D721Med (cell line): ENCODE measurements at regions not wholly inside any gene's neighbourhood (a gene's known extent, or its start where the extent isn't known, plus 50 kb on each side); places are given as distances from the start of the nearest gene placed in this dataset.
"Not testable (repeated sequence)": the region's sequence is repeated elsewhere in the genome, so short reads cannot be mapped to it uniquely, and the experiment has no call there.

Experiments
- DNase-seq: peaks from one replicate; pipeline ENCODE4 v3.0.0; 2011; ENCODE audit warnings: low spot score; ENCODE audit not compliant: insufficient read length
- FAIRE-seq: peaks from 2 replicates; lab custom pipeline; 2011; peaks lifted over from hg19 to GRCh38; lab: Jason Lieb, UNC
- TF ChIP-seq, protein P1 (sequence below): IDR thresholded peaks from 2 replicates; pipeline ENCODE4 v1.5.1; 2012; ENCODE audit warnings: mild to moderate bottlenecking, control low read depth; ENCODE audit not compliant: insufficient read depth; ENCODE audit errors: missing control alignments

DNA sequence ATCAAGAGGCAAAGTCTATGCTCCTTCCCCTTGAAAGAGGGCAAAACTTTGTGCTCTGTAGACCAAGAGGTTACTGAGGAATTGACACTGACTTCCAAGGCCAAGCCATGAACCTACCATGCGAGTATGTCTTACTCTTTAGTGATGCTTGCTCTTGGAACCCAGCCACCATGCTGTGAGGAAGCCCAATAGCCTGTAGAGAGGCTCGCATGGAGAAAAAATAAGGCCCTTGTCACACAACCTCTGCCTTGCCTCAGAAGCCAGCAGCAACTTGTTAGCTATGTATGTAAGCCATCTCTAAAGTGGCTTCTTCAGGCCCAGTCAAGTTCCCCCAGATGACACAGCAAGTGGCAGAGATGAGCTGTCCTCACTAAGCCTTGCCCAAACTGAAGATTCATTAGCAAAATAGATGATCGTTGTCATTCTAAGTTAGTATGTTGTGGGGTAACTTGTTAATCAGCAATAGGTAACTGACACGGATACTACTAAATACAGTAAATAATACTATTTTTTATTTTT lies 66.1 kb upstream of the RGPD5 start:
- FAIRE-seq (no peak), DNase-seq (no peak)
- TF ChIP-seq, protein P1, sequence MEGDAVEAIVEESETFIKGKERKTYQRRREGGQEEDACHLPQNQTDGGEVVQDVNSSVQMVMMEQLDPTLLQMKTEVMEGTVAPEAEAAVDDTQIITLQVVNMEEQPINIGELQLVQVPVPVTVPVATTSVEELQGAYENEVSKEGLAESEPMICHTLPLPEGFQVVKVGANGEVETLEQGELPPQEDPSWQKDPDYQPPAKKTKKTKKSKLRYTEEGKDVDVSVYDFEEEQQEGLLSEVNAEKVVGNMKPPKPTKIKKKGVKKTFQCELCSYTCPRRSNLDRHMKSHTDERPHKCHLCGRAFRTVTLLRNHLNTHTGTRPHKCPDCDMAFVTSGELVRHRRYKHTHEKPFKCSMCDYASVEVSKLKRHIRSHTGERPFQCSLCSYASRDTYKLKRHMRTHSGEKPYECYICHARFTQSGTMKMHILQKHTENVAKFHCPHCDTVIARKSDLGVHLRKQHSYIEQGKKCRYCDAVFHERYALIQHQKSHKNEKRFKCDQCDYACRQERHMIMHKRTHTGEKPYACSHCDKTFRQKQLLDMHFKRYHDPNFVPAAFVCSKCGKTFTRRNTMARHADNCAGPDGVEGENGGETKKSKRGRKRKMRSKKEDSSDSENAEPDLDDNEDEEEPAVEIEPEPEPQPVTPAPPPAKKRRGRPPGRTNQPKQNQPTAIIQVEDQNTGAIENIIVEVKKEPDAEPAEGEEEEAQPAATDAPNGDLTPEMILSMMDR = no peak

GRCh38 chr2:109733746-109734145 lies 60.4 kb upstream of the RGPD5 start:
- DNase-seq, FAIRE-seq: not testable (repeated sequence)

DNA sequence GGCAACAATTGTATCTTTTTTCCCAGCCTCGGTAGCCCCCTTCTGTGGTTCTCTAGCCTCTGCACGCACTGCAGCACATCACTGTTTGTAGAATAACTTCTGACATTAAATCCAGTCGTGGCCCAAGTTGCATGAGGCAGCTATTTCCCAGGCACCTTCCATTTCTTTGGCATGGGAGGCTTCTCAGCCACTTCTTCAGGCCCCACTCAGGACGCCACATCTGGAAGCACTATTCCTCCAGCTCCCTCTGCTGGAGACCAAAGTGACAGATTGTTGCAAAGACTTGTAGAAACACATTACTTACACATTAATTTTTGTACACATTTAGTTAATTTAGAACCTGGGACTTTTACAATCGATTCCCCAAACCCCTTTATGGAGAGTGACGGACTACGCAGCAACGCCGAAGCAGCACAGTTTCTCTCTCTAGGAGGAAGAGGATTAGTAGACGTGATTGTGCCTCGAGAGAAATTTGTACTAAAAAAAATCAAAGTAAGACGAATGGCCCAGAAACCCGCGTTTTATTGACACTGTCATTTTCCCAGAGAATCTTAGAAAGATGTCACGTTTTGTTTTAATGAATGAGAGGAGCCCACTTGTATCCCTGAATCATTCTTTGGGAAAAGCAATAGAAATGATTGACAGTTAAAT lies 57.8 kb upstream of the RGPD5 start:
- TF ChIP-seq, protein P1 = peak; percentile 79
- DNase-seq (no peak), FAIRE-seq (no peak)
